Iris pigment epithelial cell (primary cell): ENCODE measurements at regions not wholly inside any gene's neighbourhood (a gene's known extent, or its start where the extent isn't known, plus 50 kb on each side); places are given as distances from the start of the nearest gene placed in this dataset.
"Not testable (repeated sequence)": the region's sequence is repeated elsewhere in the genome, so short reads cannot be mapped to it uniquely, and the experiment has no call there.

Experiments used
- DNase-seq: peaks from one replicate; pipeline ENCODE4 v3.0.0-alpha.2; 2011; ENCODE audit warnings: low read depth

DNA sequence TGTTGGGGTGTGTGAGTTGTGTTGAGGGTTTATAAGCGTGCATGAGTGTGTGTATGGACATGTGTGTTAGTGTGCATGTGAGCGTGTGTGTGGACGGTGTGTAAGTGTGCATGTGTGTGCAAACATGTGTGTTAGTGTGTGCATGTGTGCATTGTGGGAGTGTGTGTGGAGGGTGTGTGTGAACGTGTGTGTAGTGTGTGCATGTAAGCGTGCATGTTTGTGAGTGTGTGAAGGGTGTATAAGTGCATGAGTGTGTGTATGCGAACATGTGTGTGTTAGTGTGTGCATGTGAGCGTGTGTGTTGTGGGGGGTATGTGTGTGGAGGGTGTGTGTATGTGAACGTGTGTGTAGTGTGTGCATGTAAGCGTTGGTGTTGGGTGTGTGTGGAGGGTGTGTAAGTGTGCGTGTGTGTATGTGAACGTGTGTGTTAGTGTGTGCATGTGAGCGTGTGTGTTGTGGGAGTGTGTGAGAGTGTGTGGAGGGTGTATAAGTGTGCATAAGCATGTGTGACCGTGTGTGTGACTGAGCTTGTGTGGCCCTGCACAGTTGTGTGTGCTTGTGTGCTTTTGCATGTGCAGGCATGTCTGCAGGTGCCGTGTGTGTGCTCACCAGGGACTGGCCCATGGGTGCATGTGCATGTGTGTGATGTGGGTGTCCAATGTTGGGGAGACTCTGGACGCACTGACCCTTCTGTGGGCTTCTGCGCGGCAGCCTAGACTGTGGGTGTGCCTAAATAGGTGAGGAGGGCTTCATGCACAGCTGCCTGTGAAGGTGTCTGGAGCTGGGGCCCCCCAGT lies 866.2 kb downstream of the TBC1D22A start:
- no peak for DNase-seq

DNA sequence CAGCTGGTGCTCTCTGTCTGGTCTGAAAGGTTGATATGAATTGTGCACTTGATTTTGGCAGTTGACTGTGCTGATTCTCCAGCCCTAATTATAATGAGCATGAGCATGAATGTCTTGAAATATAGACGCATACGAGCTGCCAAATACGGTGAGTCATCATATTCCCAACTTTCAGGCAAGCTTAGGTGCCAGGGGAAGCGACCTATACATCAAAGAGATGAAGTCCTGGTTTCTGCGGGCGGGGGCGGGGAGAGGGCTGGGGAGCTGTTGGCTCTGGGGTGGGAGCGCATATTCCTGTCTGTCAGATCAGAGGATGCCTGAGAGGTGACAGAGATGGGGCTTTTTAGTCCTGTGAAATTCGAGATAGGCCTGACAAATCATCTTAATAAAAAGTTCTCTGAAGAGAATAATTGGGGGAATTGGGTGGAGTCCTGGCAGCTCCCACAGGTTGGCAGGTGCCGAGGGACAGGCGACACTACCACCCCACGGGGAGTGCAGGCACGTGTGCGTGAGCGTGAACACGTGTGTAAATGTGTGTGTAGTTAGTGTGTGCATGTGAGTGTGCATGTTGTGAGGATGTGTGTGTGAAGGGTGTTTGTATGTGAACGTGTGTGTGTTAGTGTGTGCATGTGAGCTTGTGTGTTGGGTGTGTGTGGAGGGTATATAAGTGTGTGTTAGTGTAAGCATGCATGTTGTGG lies 865.3 kb downstream of the TBC1D22A start:
- no peak for DNase-seq

DNA sequence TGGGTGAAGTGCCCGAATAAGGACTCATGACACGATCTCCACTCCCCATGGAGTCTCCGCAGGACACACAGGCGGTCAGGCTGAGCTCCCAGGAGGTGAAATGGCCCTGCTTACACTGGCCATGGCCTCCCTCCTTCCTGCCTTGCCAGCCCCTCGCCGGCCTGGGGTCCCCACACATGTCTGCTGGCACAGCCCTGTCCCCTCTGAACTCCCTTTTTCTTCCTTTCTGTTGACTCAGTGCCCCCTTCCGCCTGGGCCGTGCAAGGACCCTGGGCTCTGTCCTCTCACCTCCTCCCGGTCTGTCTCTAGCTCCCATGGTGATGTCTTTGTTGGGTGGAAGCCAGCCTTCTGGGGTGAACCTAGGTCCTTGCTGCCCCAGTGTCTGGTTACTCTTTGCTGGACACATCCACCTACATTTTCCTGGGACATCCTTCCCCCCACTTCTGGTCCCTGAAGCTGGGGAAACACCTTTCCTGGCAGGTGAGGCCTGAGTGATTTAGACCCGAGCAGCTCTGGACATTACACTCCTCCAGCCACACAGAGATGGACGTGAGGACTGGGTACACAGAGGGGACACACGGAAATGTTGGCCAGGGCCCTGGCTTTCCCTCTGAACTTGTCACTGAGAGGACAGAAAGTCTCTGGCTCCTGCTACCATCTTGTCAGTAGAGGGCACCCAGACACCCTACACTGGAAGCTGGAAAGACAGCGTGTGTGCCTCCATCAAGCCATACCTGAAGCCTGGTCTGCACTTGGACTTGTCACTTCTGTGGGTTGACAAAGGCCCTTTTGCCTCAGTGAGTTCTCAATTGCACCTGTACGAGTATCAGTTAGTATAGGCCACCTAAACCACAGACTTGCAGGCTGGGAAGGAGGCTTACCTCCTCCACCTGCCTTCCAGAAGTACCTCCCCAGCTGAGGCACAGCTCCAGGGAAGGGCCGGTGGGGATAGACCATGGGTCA lies 864.3 kb downstream of the TBC1D22A start:
- no peak for DNase-seq

DNA sequence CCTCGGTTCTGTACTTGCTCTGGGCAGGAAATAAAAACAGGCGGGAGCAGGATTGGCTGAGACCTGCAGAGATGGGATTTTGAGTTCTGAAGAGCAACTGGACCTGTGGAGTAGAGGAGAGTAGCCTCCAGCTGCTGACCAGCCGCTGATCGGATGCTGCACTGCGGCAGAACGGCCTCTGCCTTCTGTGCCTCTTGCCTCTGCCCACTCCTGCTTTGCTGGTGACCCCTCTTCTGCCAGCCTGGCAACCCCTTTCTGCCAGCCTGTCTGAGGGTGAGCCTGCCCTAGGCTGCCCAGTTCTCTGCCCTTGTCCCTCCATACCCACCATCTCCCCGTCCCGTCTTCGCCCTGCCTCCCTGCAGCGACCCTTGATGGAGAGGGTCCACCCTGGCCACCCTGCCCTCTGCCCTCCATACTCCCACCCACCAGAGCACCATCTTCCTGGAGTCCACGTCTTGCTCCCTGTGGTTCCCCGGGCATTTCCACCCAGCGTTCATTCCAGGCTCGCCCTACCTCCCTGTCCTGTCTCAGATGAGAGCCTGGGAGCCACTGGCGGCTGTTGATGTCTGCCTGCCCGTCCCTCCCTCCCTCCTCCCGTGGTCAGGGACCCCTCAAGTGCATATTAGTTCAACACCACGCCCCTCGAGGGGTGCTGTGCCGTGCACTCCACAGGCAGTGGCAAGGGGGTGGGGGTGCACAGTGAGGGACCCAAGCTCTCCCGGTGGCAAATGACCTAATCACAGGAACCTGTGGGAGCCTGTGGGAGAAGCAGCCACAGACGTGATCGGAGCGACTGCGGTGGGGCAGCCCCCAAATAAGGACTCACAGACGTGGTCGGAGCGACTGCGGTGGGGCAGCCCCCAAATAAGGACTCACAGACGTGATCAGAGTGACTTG lies 863.3 kb downstream of the TBC1D22A start:
- DNase-seq = no peak

DNA sequence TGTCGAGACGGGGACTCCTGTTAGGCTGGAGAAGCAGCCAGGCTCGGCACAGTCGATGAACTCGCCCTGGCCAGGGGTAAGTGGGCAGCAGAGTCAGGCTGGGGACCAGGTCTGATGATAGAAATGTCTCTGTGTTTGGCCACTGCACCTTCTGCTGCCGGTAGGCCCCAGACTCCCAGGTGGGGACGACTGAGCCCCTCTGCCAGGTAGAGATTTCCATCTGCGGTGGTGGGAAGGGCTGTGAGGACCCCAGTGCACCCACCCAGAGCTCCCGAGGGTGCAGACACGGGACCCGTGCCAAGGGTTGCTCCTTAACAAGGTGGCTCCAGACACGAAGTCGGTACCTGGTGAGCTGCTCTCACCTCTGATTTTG lies 862.5 kb downstream of the TBC1D22A start:
- no peak for DNase-seq

DNA sequence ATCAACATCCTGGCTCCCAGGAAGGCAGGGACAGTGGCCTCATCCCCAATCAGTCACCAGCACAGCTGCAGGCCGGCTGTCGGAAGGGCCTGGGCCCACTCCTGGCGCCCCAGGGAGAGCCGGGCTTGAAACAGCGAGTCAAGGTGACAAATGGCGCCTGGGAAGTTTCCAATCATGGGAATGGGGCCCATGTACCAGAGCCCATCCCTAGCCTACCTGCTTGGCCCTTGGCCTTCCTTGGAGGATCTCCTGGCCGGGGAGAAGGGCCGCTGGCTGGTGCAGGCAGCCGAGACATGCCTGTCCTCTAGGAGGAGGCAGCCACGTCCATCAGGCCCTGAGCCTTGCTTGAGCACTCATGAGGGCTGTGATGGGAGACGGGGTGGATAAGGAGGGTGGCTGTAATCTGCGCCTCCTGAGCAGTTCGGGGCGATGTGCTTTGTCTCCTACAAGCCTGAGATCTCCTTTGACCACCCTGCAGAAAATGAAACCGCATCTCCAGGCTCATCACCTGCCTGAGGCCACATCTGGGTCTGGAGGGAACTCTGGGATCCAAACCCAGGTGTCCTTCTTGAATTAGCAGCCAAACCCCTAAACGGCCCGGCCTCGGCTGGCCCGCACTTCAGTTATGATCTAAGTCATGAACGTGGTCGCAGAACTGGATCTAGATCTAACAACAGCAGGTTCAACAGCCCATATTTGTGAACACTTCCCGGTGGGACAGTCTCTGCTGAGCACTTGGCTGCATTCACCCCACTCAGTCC lies 862.0 kb downstream of the TBC1D22A start:
- DNase-seq = no peak

DNA sequence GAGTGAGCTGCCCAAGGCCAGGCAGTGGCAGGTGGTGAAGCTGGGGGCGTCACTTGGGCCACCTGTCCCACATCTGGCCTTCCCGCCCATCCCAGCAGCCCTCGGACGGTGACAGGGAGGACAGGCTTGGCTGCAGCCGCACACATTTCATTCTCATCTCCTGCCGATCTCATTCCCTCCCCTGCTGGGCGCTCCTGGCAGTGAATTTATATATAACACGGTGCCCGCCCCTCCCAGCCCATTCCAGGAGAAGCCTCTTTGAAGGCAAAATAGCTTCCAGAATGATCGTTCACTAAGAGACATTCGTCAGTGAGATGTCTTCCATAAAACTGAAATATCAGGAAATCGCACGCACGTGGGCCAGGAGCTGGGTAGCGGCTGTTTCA lies 861.3 kb downstream of the TBC1D22A start:
- DNase-seq = no peak

DNA sequence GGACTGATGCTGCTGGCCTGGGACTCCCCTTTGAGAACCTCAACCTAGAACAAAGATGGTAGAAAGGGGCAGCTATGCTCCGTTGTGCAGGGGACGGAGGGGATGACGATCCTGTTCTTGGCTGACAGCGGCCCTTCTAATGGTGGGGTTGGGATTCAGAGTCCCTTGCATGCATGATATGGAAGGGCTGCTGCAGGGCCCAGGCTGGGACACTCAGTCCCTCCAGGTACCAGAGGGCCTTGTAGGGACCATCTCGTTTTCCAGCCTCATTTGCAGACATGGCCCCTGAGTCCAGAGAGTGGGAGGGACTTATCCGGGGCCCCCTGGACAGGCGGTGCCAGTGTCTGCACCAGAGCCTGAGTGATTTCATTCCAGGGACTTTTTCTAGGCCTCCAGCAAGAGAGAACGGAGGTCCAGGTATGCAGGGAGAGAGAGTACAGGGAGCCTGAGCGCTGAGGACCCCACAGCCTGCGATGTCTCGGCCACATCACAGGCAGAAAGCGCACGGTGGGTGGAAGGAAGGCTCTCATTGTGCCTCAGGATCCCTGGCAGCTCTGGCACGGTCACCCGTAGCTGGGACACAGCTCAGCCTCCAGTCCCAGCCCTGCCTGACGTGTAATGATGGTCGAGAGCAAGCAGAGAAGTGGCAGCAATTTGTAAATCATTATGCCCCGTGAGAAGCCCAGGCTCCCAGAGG lies 860.8 kb downstream of the TBC1D22A start:
- no peak for DNase-seq

DNA sequence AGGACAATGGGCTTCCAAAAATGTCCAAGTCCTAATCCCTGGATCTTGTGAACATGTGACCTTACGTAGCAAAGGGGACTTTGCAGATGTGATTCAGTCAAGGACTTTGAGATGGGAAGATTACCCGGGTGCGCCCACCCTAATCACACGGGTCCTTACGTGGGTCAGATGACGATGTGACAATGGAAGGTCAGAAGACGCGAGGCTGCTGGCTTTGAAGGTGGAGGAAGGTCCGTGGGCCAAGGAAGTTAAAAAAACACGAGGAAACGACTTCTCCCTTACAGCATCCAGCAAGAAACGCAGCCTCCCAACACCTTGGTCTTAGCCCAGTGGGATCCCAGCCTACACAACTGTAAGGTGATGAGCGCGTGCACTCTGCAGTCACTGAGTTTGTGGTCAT lies 860.1 kb downstream of the TBC1D22A start:
- no peak for DNase-seq

DNA sequence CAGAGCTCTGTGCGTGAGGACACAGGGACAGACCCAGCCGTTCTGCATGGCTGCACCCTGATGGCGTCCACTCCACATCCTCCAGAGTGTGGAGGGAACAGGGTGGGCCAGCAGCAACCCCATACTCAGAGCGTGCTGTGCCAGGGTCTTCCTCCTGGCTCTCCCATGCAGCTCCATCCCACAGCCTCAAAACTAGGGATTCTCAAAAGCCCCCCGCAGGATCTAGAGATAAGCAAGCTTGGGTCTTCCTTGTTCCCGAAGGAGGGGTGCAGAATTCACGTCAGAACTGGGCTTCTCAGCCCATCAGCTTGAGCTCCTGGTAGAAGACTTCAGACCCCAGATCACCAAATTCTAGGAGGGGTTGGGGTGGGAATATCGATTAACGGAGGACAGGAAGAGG lies 858.8 kb downstream of the TBC1D22A start:
- DNase-seq = no peak

DNA sequence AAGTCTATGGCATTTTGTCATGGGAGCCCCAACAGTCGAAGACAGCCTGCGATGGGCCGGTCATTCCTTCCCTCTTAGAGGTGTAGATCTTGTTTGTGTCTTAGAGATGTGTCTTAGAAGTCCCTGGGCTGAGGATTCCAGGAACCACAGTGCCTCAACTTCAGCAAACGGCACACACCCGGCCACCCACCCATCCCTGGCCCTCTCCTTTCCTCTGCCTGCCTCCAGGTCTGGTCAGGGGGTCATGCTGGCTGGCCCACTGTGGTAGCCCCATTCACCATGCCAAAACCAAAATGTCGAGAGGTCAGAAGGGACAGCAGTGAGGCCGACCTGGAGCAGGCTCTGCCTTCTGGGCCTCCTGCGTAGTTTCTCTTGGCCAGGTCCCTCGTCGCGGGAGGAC lies 857.9 kb downstream of the TBC1D22A start:
- DNase-seq = no peak

DNA sequence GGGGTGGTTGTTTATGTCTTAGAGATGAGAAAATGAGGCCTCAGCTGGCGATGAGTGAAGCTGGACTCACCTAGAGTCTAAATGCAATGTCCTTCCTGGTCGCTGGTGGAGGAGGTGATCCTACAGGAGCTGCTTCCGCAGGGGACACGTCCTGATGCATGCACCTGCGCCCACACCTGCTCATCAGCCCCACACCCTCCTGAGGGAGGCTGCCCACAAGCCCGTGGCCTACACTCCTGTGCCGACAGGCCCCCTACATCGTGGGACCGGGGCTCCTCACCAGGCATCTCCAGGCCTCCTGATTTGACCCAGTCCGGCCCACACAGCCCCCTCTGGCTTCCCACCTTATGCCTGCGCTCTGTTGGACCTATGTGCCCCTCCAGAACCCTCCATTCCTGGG lies 857.2 kb downstream of the TBC1D22A start:
- DNase-seq = no peak

DNA sequence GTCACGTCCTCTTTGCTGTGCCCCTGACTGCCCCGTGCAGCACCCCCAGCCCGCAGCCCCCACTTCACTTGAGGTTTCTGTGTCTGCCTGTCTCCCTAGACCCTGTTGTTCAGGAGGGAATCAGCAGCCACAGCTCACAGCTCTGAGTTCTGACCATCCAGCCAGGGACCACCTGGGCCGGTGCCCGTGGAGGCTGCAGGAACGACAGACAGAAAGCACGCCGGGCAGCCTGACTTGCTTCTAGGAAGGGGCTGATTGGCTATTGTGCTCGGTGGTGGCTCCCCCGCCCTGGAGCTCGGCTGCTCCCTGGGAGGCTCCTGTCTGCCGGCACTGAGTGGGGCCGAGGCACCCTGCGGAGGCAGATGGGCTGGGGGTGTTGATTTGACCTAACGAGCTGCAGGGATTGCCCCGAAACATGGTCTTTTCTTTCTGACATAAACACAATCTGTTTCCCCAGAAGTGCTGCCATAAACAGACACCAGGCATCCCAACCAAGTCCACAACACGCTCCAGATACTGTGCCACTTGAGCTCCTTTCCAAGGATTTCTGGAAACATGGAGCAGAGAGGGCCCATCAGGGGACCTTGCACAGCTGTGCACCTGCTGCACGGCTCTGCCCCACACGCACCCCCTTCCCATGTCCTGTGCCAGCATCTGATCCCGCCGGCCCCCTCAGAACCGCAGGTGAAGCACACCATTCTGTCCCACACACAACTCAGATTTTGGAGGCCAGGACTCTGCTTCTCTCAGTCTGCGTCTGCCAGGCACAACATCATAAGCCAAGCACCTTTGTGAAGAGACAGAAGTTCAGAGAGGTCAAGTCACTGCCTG lies 855.9 kb downstream of the TBC1D22A start:
- no peak for DNase-seq

DNA sequence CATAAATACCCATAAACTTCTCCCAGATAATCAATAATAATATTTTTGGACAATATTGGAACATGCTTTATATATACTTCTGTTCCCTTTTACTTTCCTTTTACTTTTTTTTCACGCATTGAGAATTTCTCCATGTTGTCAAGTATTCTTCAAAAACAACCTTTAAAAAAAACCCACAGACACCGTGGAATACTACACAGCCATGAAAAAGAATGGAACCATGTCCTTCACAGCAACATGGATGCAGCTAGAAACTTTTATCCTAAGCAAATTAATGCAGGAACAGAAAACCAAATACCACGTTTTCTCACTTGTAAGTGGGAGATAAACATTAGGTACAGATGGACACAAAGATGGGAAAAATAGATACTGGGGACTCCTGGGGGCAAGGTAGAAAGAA lies 854.7 kb downstream of the TBC1D22A start:
- no peak for DNase-seq

DNA sequence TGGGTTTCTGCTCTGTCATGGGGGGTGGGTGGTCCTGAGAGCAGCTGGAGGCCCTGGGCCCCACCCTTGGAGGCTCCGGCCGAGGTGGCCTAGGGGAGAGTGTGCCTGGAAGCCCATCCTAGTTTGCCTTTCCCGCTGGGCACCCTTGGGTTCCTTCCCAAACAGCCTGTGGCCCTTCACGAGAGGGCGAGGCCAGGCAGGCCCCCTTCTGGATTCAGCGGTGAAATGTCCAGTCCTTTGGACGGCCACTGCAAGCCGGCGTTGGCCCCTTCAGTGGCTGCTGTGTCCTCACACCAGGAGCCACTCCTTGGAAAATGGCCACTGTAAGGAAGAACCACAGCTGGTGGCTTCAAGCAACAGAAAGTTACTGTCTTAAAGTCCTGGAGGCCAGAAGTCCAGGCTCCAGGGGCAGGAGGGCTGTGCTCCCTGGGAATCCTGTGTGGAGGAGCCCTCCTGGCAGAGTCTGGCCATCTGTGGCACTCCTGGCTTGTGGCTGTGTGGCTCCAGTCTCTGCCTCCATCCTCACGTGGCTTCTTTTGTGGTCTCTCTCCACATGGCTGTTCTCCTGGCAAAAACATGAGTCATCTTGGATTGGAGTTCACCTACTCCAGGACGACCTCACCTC lies 854.1 kb downstream of the TBC1D22A start:
- DNase-seq = no peak

DNA sequence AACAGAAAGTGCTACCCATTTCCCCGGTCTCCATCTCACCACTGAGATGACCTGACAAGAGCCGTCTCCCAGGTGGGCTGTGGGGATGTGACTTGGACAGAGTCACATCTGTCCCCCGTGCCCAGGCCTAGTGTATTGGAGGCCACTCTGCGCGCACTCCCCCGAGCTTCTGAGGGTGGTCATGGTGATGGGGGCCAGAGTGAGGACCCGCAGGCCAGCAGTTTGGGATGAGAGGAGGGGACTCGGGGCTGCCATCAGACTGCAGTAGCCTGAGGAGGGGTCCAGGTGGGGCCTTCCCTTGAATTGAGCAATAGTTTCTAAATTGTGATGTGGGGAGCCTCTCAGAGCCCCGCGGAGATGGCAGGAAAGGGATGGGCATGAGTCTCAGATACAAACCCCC lies 852.6 kb downstream of the TBC1D22A start:
- no peak for DNase-seq

DNA sequence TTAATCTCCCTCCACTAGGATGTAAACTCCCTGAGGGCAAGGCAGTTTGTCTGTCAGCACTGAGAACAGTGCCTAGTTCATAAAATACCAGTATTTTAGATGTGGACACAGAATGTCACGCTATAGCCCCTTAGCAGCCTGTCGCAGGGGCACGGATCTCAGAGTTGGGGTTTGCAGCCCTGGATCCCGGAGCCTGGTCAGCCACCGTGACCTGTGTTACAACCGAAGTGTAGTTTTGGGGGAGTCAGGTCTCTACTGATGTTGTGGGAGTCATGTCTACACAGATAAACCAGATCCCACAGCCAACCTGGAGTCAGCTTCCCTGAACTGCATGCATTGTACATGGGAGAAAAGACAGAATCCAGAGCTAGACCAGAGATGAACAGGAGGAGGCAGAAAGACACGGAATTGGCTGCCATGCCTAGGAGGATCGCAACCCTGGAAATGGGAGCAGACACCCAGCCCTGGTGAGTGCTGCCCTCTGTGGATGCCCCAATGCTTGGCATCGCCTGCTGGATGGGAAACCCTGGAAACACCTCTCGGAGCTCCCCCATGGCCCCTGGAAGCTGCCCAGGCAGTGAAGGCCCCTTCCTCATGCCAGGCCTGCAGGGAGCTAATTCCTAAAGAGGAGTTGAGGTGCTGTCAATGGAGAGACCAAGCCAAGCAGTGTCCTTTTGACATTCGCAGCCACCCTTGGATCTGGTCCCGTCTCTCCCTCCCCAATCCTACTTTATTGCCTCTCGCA lies 851.3 kb downstream of the TBC1D22A start:
- DNase-seq = no peak

DNA sequence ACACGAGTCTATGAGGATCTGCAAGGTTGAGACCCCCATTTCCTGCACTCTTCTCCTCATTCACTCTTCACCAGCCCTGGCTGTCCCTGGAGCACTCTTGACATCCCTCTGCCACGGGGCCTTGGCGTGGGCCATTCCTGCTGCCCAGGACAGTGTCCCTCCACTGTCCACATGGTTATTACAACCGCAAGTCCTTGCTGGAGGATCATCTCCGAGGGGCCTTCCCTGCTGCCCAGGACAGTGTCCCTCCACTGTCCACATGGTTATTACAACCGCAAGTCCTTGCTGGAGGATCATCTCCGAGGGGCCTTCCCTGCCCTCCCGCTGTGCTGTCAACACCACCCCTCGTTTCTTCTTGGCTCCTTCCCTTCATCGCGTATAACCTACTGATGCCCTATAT lies 850.7 kb downstream of the TBC1D22A start:
- not testable (repeated sequence) for DNase-seq
